HG02642 (cell line): ENCODE measurements at regions not wholly inside any gene's neighbourhood (a gene's known extent, or its start where the extent isn't known, plus 50 kb on each side); places are given as distances from the start of the nearest gene placed in this dataset.

ENCODE experiments used
- ATAC-seq: cut with Tn5 transposase; IDR thresholded peaks from one replicate; pipeline ENCODE4 v1.9.1; 2021; ENCODE audit warnings: mild to moderate bottlenecking; ENCODE audit not compliant: unreplicated experiment, poor library complexity

GRCh38 chr13:80798576-80799133, 457.7 kb upstream of the SPRY2 start:
- ATAC-seq: no peak

DNA sequence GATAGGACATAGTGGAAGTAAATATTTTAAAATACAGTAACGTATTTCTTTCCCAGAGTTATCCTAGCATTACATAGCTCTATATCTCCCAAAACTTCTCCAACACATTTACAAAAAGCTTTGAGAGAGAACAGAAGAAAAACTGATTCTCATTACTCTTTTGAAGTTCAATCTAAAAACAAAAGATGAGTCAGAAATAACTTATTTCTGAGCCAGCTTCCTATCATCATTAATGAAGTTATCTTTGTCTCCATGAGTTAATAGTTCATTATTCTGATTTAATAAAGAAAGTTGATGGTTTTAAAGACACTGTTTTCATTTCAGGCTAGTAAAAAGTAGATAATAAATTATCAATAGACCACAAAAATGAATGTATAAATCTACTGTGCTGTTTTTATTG, 446.7 kb upstream of the SPRY2 start:
- ATAC-seq: no peak

GRCh38 chr13:80783926-80784565, 443.1 kb upstream of the SPRY2 start:
- no peak for ATAC-seq

DNA sequence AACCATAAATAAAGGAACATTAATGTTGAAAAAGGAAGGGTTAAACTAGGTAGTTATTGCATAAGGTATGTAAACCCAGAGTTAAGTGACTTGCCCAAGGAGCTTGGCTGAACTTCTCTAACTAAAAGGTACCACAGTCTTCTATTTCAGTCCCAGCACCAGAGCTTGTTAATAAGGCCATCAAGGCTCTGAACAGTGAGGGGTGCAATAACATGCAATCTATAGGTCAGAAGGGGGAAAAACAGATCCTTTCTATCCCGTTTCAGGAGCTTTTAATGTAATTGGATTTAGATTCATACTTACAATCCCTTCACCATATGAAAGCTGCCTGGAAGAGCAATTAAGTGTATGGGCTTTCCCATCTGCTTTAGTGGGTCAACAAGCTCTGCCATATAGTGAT, 441.5 kb upstream of the SPRY2 start:
- no peak for ATAC-seq

- ATAC-seq: no peak
Observed at GRCh38 chr13:80778297-80778696, 437.4 kb upstream of the SPRY2 start.

GRCh38 chr13:80757694-80758093, 416.8 kb upstream of the SPRY2 start:
- ATAC-seq: no peak

- no peak for ATAC-seq
Observed at GRCh38 chr13:80755910-80756309, 415.0 kb upstream of the SPRY2 start.

DNA sequence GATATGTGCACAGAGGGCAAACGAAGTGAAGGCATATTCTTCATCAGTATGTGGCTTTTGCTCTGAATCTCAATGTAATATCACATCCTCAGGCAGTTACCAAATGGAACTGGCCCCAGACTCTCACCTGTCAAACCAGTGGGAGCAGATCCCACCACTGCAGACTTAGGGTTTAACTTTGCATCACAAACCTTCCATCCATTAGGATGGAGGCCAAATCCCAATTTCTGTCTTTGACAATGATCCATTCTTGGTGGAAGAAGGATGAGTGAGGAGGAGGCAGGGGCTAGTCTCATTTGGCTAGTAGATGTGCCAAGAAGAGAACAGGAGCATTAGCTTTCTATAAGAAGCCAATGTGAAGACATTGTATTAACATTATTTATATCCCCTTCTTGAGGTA, 413.5 kb upstream of the SPRY2 start:
- no peak for ATAC-seq

- ATAC-seq: no peak
Observed at GRCh38 chr13:80753866-80754265, 412.9 kb upstream of the SPRY2 start.

- ATAC-seq: no peak
Observed at GRCh38 chr13:80751854-80752253, 410.9 kb upstream of the SPRY2 start.

DNA sequence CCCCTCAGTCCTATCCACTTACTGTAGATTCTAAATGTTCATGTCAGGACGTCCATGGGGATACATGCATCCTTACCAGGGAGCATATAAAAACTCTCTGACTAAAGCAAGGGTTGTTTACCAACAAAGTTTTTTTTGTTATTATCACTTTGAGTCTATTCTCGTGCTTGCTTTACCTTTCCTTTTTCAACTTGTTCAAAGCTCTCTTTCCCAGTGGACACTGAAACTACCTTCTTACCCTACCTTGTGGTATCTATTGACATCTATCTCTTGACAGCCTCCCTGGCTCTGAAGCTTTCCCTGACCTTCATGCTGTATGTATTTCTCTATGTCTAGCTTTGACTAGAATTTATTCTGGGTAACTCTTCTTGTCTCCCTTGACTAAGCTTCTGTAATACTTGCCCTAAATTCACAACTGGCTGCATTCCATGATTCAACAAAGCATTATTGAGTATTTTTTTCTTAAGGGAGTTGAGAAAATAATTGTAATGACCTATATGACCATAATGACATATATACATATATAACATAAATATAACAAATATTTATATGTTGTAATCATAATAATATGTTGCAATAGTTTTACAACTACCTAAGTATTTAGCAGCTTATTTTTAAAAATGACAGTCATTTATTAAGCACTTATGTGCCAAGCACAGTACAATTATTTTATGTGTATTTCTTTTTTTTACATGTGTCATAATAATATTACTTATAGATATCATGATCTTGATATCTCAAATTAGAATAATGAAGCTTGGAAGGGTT, 403.4 kb upstream of the SPRY2 start:
- ATAC-seq: no peak

- no peak for ATAC-seq
Observed at GRCh38 chr13:80742033-80742432, 401.1 kb upstream of the SPRY2 start.

DNA sequence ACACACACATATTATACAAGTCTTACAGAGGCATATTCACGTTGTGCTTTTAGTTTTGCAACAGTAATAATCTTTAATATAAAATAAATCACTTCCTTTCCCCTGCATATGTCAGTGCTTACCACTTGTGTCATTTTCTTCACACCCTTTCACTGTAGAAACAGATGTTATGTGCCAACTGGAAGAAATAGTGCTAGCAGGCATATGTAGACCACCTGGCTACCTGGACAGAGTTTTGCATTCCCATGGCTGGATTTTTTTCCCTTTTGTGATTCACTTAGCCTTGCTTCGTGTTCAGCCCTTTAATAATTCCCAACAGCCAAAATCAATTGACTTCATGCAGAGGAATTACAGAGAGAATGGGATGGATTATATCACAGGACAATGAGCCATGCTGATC, 399.1 kb upstream of the SPRY2 start:
- no peak for ATAC-seq

DNA sequence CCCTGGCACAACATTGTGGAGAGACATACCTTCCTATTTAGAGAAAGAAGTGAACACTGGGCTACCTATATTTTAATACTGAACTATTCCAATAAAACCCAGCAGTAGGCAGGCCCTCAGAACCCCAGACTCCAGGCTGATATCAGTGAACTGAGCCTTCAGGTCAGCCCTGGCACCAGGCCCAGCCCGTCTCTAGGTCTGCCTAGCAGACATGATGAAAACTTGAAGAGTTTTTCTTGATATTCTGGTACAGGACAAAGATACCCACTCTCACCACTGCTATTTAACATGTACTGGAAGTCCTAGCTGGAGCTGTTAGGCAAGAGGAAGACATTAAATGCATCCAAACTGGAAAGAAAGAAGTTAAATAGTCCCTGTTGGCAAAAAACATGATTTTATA, 396.6 kb upstream of the SPRY2 start:
- no peak for ATAC-seq

DNA sequence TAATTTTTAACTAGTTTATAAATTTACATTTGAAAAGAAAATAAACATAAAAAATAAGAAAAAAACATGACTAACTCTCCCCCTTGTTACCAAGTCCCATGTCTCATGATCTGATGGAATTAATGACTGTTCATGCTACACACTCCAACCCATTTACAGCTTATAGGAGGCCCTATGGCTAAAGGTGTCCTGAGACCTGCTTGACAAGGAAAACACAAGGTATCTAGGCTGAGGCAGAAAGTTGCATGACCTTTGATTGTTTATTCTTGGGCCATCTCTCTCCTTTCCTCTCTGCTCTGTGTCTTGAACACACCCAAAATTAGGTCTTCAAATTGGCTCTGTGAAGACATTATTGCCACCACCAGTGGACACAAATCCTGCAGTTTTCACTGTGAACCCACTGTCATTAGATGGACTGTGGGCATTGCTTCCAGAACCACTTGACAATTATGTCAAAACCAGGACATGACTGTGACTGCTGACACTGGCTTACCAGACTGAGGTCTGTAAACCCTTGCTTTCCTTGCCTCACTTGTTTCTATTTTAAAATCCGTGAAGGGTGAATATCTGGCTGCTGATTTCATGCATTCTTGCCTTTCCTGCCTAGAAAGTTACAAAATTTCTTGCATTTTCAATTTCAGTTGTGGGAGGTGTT, 386.5 kb upstream of the SPRY2 start:
- no peak for ATAC-seq

DNA sequence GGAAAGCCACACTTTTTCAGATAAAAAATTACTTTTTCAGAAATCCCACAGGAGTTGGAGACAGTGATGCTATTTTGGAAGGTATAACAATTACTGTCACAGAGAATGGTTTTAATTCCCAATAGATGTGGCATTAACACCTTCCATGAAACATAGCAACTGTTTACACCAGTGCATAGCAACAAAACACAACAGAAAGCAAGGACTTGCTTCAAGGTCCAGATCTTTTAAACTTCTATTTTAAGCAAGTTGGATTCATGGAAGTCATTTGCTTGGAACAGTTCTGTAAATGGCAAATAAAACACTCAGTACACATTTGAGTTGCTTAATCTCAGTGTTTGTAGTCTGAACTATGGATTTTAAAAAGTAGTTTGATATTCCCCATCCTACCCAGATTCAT, 385.9 kb upstream of the SPRY2 start:
- no peak for ATAC-seq

DNA sequence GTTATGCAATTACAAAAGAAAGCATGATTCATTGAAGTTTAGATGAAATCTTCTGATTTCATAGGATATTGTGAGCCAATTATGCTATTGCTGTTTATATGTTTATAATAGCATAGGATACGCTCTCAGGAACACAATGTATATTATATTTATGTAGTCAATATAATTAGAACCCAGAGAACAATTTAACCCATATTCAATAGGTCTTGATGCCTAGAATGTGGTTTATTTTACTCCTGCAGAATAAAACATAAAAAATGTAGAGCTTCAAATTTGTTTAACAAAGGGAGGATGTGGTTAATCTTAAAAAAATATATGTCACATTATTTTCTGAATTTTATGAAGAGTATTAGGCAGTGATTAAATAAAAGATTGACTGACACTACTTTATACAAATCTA, 380.8 kb upstream of the SPRY2 start:
- no peak for ATAC-seq

- no peak for ATAC-seq
Observed at GRCh38 chr13:80718970-80719369, 378.0 kb upstream of the SPRY2 start.

DNA sequence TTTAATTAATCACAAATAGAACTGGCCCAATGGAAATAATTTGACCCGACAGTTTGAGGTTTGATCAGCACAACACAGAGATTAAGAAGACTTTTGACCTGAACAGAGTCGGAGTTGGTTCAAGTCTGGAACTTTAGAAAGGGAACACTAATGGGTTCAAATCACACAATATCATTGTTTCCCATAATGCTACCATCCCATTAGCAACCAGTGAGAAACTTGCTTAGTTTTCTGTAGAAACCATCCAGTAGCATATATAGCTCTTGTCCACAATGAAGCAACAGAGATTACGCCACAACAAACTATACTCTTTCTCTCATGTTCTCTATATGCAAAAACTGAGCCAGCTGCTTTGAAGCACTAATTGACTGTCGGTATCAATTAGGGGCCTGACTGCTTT, 376.9 kb upstream of the SPRY2 start:
- ATAC-seq: no peak

- ATAC-seq: no peak
Observed at GRCh38 chr13:80716610-80717081, 375.7 kb upstream of the SPRY2 start.

DNA sequence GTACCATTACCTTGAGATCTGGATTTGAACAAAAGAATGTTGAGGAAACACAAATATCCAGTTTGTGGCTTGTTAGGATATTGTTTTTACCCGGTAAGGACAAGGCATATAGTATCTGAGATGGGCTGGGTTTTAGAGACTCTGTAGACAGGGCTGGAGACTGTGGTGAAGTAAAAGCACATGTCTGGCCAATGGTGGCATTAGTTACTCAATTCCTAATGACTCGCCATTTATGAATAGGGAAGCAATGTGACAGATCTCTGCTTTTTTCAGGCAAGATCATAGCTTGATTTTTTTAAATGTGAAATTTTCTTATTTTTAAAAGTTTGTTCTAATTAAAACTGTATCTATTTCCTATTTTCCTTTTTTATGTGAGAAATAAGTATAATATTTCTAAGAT, 371.1 kb upstream of the SPRY2 start:
- no peak for ATAC-seq
